Stimulated activated CD4-positive, alpha-beta T cell treated with anti-CD3 and anti-CD28 coated beads, TNF-alpha, amount 100 ng/mL, for 48 hours (primary cell): ENCODE measurements at regions not wholly inside any gene's neighbourhood (a gene's known extent, or its start where the extent isn't known, plus 50 kb on each side); places are given as distances from the start of the nearest gene placed in this dataset.
A peak's percentile ranks its signal among the peaks of the same experiment; 100 is the strongest.

Source experiments
- DNase-seq, 3 donors: peaks; one replicate each; pipeline ENCODE4 v3.0.0-alpha.2; 2020; ENCODE audit warnings: low read depth in 3 of 3

GRCh38 chrX:16445166-16445752, 204.7 kb upstream of the S100G start:
- peak in 2 of 3 donors; percentile 7 for DNase-seq

GRCh38 chrX:16451334-16451733, 198.6 kb upstream of the S100G start:
- no peak for DNase-seq

GRCh38 chrX:16454926-16455325, 195.0 kb upstream of the S100G start:
- no peak for DNase-seq

- no peak for DNase-seq
These were observed 192.7 kb upstream of the S100G start for GRCh38 chrX:16457239-16457638.

GRCh38 chrX:16458208-16458607, 191.8 kb upstream of the S100G start:
- no peak for DNase-seq

GRCh38 chrX:16459008-16459407, 190.9 kb upstream of the S100G start:
- no peak for DNase-seq

- no peak for DNase-seq
These were observed 188.0 kb upstream of the S100G start for GRCh38 chrX:16461968-16462367.

- DNase-seq = no peak
These were observed 187.0 kb upstream of the S100G start for GRCh38 chrX:16462912-16463311.

- DNase-seq = no peak
These were observed 185.6 kb upstream of the S100G start for GRCh38 chrX:16464369-16464768.

- no peak for DNase-seq
These were observed 184.7 kb upstream of the S100G start for GRCh38 chrX:16465081-16465876.

- no peak for DNase-seq
These were observed 183.1 kb upstream of the S100G start for GRCh38 chrX:16466640-16467432.

- no peak for DNase-seq
These were observed 180.1 kb upstream of the S100G start for GRCh38 chrX:16469870-16470269.

GRCh38 chrX:16472345-16472744, 177.6 kb upstream of the S100G start:
- DNase-seq = no peak

GRCh38 chrX:16474511-16474910, 175.4 kb upstream of the S100G start:
- no peak for DNase-seq

GRCh38 chrX:16476009-16476408, 173.9 kb upstream of the S100G start:
- no peak for DNase-seq

- DNase-seq = no peak
These were observed 173.3 kb upstream of the S100G start for GRCh38 chrX:16476692-16477091.

GRCh38 chrX:16479206-16479869, 170.6 kb upstream of the S100G start:
- DNase-seq = no peak

GRCh38 chrX:16480049-16480448, 169.9 kb upstream of the S100G start:
- no peak for DNase-seq

- DNase-seq = peak; percentile 5 to 13 (median 11)
These were observed 165.6 kb upstream of the S100G start for GRCh38 chrX:16484338-16484737.

- no peak for DNase-seq
These were observed 162.2 kb upstream of the S100G start for GRCh38 chrX:16487620-16488385.

- no peak for DNase-seq
These were observed 161.0 kb upstream of the S100G start for GRCh38 chrX:16488959-16489358.
